ENCODE measurements at regions not wholly inside any gene's neighbourhood (a gene's known extent, or its start where the extent isn't known, plus 50 kb on each side); places are given as distances from the start of the nearest gene placed in this dataset.

DNA sequence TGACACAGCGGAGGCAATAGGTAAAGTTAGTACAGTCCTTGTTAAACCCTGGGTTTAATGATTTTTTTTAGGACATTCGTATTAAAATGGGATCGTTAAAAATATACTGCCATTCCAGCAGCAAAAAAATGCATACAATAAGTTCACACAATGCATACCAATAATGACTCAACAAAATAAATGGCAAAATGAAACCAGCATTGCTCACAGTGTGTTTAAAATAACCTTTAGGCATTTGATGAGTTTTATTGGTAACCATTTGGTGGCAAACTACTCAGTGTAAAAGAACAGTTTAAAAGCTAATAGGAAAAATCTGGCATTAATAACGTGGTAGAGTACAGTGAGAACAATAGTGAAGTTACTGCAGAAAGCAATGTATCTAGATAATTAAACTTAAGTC, 539.0 kb upstream of the PIK3C3 start:
- TF ChIP-seq SUZ12 (IDR thresholded peaks at IDR 0.05) = no peak
- TF ChIP-seq L3MBTL2 (conservative IDR thresholded peaks at IDR 0.05) = no peak
- no peak for TF ChIP-seq ELF4 (IDR thresholded peaks at IDR 0.05)
- TF ChIP-seq ARNT (IDR thresholded peaks at IDR 0.05) = no peak

All from HEK293T (cell line).